NCI-H1417 (cell line): ENCODE measurements at regions not wholly inside any gene's neighbourhood (a gene's known extent, or its start where the extent isn't known, plus 50 kb on each side); places are given as distances from the start of the nearest gene placed in this dataset.
A peak's percentile ranks its signal among the peaks of the same experiment; 100 is the strongest.
"Not testable (repeated sequence)": the region's sequence is repeated elsewhere in the genome, so short reads cannot be mapped to it uniquely, and the experiment has no call there.

ENCODE experiments used
- DNase-seq, 3 experiments: peaks; one replicate each; lab custom pipeline; 2025; lab: John Stamatoyannopoulos, UW

DNA sequence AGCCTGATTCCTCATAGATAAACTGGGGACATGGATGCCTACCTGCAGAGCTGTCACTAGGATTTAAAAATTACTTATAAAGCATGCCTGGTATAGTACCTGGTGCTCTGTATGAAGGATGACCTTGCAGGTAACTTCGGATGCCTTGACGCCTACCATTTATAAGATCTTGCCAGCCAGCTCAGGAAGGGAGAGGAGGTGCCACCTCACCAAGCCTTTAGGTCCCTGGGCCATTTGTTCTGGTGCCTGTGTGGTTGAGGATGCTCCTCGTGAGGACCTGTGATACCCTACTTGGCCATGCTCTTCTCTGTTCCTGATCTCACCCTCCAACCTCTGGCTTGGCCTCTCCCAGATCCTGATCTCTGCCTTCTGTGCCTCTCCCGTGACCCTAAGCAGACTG is 85.2 kb downstream of the FDX1 start:
- DNase-seq = no peak

DNA sequence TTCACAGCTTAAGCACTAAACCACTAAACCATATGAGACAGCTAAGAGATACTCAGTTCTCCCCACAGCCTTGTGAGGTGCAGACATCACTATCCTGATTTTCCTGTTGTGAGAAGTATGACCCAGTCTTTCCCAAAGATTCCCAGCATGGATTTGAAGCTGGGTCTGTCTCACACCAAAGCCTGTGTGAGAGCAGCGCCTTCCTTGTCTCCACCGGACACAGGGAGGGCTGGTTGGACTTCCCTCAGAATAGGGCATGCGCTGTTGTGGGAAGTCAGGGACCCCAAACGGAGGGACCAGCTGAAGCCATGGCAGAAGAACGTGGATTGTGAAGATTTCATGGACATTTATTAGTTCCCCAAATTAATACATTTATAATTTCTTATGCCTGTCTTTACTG is 87.6 kb downstream of the FDX1 start:
- not testable (repeated sequence) for DNase-seq

DNA sequence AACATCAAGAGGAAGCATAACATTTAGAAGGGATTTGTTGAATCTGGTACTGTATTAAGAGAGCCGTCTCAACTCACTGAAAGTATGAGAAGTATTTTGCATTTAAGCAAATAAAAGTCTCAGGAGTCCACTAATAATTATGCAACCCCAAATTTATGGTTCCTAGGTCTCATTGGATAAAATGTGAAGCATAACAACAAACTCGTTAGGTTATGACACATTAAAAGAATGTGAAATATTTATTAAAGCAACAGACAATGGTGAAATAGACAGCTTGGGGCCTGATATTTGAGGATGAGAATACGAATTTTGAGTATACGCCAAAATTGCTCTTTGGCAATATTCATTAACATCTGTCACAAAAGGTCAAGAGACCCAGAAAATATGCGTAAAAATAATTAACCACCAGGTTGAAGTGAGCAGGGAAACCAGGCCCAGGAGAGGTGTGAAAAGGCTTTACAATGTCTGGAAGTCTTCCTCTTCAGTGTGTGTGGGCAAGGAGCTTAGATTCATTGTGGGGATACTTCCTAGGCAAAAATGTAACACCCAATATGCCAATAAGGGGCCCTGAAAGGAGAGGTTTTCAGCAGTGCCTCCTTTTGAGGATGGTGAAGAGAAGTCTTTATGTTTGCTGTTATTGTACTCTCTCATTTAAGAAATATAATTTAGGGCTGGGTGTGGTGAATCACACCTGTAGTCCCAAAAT is 89.2 kb downstream of the FDX1 start:
- no peak for DNase-seq

DNA sequence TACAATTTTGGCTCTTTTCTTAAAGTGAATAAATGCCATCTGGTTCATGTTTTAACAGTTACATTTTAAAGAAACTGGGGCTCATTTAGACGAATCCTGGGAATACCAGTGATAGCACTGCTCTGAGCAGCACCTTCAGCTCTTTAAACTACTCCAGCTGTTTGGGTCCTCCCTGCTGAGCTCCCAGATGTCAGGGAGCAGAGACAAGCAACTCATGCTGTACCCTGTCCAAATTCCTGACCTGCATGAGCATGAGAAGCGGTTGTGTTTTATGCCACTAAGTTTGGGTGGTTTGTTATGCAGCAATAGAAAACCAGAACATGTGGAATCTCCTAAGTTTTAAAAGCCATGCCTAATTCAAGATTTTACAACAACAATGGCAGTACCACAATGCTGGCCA is 90.0 kb downstream of the FDX1 start:
- no peak for DNase-seq

DNA sequence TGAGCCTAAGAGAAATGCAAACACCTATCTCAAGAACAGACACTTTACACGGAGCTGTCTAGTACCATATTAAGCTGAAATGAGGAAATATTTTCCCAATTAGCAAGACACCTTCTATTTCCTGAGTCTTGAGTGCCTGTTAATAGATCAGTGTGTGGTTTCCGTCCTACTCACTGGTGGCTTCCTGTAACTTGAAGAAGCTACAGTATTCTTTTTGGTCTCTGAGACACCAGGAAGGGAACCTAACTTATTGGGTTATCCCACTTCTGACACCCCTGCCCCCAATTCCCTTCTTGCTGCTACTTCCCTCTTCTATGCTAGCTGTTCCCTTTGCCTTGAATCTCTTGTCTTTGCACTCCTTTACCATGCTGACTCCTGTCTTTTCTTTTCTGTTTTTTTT is 92.7 kb downstream of the FDX1 start:
- no peak for DNase-seq

DNA sequence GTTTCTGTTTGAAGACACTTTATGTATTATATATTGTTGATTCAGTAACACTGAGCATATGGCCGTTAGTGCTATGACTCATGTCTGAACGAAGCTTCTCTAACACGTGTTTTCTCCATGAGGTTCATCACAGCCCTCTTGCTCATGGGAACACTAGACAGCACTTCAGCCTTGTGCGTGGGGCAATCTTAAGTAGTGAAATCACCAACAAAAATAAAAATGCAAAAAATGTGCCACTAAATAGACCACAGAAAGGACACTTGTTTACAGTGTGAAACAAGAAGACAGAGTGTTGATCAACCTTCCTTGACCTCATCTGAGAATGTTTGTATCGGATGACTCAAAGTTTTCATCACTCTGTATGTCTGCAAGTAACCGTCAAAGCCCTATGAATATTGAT is 94.5 kb downstream of the FDX1 start:
- DNase-seq = no peak

DNA sequence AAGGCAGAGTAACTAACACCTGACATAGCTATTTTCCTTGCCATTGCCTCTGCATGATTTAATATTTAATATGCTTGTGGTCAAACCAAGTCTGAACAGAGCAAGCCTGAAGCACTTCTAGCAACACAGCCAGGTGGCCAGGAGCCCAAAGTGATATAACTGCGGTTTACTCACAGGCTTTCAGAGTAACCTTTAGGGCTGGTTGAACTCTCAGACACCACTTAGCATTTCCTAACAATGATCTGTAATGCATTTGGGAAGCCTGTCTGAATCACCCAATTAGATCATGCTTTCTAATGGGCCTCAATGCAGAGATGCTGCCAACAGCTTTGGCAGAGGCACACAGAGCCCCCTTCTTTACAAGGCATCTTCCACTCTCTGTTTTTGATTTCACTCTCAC is 96.1 kb downstream of the FDX1 start:
- peak in 2 of 3 experiments; percentile 16 to 77 for DNase-seq

DNA sequence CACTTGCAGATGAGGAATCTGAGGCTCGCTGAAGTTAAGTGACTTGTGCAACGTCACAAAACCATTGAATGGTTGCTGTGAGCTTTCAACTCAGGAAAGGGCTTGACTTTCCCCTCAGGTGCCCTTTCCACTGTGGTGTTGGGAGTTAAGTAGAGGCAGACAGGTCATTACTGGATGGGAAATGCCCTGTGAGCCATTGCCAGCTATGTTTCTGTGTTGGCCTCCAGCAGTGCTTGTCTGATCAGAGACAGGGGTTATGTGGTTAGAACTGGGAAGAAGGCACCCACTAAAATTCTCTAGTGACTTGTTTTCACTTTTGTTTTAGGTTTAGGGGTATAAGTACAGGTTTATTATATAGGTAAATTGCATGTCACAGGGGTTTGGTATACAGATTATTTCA is 96.6 kb downstream of the FDX1 start:
- no peak for DNase-seq
